B cell (primary cell): ENCODE measurements at regions not wholly inside any gene's neighbourhood (a gene's known extent, or its start where the extent isn't known, plus 50 kb on each side); places are given as distances from the start of the nearest gene placed in this dataset.

ENCODE experiments used
- EZH2 ChIP-seq: IDR thresholded peaks from 2 replicates; pipeline ENCODE4 v1.6.1; 2012; ENCODE audit warnings: borderline replicate concordance, low read depth, mild to moderate bottlenecking, moderate library complexity, low read length; ENCODE audit not compliant: insufficient read depth, poor library complexity, severe bottlenecking
- TF ChIP-seq, protein P1 (sequence below): fragments of 200-600 bp; IDR thresholded peaks from one replicate; pipeline ENCODE4 v1.8.0; 2022; ENCODE audit warnings: antibody characterized with exemption, mild to moderate bottlenecking

DNA sequence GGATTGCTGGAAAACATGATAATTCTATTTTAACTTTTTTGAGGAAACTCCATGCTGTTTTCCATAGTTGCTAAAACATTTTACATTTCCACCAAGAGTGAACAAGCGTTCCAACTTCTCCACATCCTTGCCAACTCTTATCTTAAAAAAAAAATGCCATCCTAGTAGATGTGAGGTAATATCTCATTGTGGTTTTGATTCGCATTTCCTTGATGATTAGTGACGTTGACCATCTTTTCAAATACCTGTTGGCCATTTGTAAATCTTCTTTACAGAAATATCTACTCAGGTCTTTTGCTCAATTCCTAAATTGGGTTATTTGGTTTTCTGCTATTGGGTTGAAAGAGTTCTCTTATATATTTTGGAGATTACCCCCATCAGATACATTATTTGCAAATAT lies 77.4 kb upstream of the CLDN14 start:
- TF ChIP-seq, protein P1, sequence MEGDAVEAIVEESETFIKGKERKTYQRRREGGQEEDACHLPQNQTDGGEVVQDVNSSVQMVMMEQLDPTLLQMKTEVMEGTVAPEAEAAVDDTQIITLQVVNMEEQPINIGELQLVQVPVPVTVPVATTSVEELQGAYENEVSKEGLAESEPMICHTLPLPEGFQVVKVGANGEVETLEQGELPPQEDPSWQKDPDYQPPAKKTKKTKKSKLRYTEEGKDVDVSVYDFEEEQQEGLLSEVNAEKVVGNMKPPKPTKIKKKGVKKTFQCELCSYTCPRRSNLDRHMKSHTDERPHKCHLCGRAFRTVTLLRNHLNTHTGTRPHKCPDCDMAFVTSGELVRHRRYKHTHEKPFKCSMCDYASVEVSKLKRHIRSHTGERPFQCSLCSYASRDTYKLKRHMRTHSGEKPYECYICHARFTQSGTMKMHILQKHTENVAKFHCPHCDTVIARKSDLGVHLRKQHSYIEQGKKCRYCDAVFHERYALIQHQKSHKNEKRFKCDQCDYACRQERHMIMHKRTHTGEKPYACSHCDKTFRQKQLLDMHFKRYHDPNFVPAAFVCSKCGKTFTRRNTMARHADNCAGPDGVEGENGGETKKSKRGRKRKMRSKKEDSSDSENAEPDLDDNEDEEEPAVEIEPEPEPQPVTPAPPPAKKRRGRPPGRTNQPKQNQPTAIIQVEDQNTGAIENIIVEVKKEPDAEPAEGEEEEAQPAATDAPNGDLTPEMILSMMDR, result no peak
- TF ChIP-seq EZH2, result no peak
